GM12878 (cell line): ENCODE measurements at regions not wholly inside any gene's neighbourhood (a gene's known extent, or its start where the extent isn't known, plus 50 kb on each side); places are given as distances from the start of the nearest gene placed in this dataset.

Experiments
- CTCF ChIP-seq, 3 experiments: IDR thresholded peaks in 2 of 3; conservative IDR thresholded peaks in 1 of 3; 2 replicates each; pipeline ENCODE4 v1.5.1; 2011; ENCODE audit warnings: low read depth in 3 of 3, low read length in 3 of 3, mild to moderate bottlenecking in 3 of 3, control low read depth in 2 of 3, moderate library complexity in 2 of 3, inconsistent platforms in 1 of 3, mixed read lengths in 1 of 3; ENCODE audit not compliant: control insufficient read depth in 2 of 3, insufficient read depth in 1 of 3; ENCODE audit errors: extremely low read depth in 1 of 3
- E4F1 ChIP-seq: fragments of 450-650 bp; IDR thresholded peaks from 2 replicates; pipeline ENCODE4 v1.6.1; 2018; ENCODE audit warnings: borderline replicate concordance, mild to moderate bottlenecking; ENCODE audit not compliant: partially characterized antibody
- ETV6 ChIP-seq, 2 experiments: fragments of 450-650 bp in 1 of 2; IDR thresholded peaks in 1 of 2; conservative IDR thresholded peaks in 1 of 2; 2 replicates each; pipeline ENCODE4 v1.6.1; 2014; ENCODE audit warnings: antibody characterized with exemption in 1 of 2, borderline replicate concordance in 1 of 2, low read depth in 1 of 2, mild to moderate bottlenecking in 1 of 2, moderate library complexity in 1 of 2
- KAT2A ChIP-seq: conservative IDR thresholded peaks from 2 replicates; pipeline ENCODE4 v1.6.1; 2011; ENCODE audit warnings: low read depth, low read length; ENCODE audit not compliant: control insufficient read depth
- NR2C1 ChIP-seq: fragments of 450-650 bp; IDR thresholded peaks from 2 replicates; pipeline ENCODE4 v1.6.1; 2017; ENCODE audit warnings: antibody characterized with exemption, mild to moderate bottlenecking, moderate library complexity
- NR2C2 ChIP-seq: IDR thresholded peaks from 2 replicates; pipeline ENCODE4 v1.6.1; 2011; ENCODE audit warnings: borderline replicate concordance, low read depth; ENCODE audit not compliant: control insufficient read depth, insufficient read length
- SMAD1 ChIP-seq: fragments of 450-650 bp; IDR thresholded peaks from 2 replicates; pipeline ENCODE4 v1.6.1; 2018; ENCODE audit warnings: mild to moderate bottlenecking, low read depth; ENCODE audit not compliant: partially characterized antibody
- SRF ChIP-seq, 2 experiments: IDR thresholded peaks; 2 replicates each; pipeline ENCODE4 v1.6.1; 2011; ENCODE audit warnings: low read depth in 2 of 2, low read length in 2 of 2, mild to moderate bottlenecking in 1 of 2, moderate library complexity in 1 of 2

GRCh38 chr15:69990566-69991421, 106.9 kb downstream of the TLE3 start:
- TF ChIP-seq NR2C2 = no peak
- no peak for TF ChIP-seq CTCF (IDR thresholded peaks at IDR 0.05 in 2 of 3, conservative IDR thresholded peaks at IDR 0.05 in 1 of 3; ENCODE audit: control insufficient read depth in 2 of 3, extremely low read depth in 1 of 3, insufficient read depth in 1 of 3, low read depth in 3 of 3, low read length in 3 of 3)
- no peak for TF ChIP-seq ETV6 (conservative IDR thresholded peaks at IDR 0.05 in 1 of 2, IDR thresholded peaks at IDR 0.05 in 1 of 2; ENCODE audit: borderline replicate concordance in 1 of 2, low read depth in 1 of 2)
- TF ChIP-seq SMAD1 = no peak
- no peak for TF ChIP-seq KAT2A
- TF ChIP-seq SRF (IDR thresholded peaks at IDR 0.05; ENCODE audit: low read depth in 2 of 2, low read length in 2 of 2) = no peak
- no peak for TF ChIP-seq NR2C1
- TF ChIP-seq E4F1 = no peak
